ENCODE measurements at regions not wholly inside any gene's neighbourhood (a gene's known extent, or its start where the extent isn't known, plus 50 kb on each side); places are given as distances from the start of the nearest gene placed in this dataset.

- H3K4me1 ChIP-seq, result no peaks in the 10 kb centered on the region
- no peaks in the 10 kb centered on the region for H3K36me3 ChIP-seq
- H3K27ac ChIP-seq, result no peak overlapping the region
- H3K9me3 ChIP-seq (replicated peaks), result no peaks in the 10 kb centered on the region
- DNase-seq, result no peak
- H3K27me3 ChIP-seq, result no peaks in the 10 kb centered on the region
- no peak overlapping the region for H3K4me3 ChIP-seq
These were observed 187.5 kb downstream of the SHANK2 start for GRCh38 chr11:71064702-71065515.

- Histone ChIP-seq H3K4me3 (no peak overlapping the region), H3K4me1 (no peaks in the 10 kb centered on the region), H3K36me3 (no peaks in the 10 kb centered on the region), H3K27ac (no peak overlapping the region), H3K9me3 (replicated peaks) (no peaks in the 10 kb centered on the region), H3K27me3 (no peaks in the 10 kb centered on the region)
- no peak for DNase-seq
These were observed 188.2 kb downstream of the SHANK2 start for GRCh38 chr11:71064183-71064582.

GRCh38 chr11:71063129-71063528 is 189.2 kb downstream of the SHANK2 start:
- H3K4me3 ChIP-seq, result no peak overlapping the region
- H3K27me3 ChIP-seq, result no peaks in the 10 kb centered on the region
- no peak for DNase-seq
- H3K36me3 ChIP-seq, result no peaks in the 10 kb centered on the region
- no peaks in the 10 kb centered on the region for H3K9me3 ChIP-seq (replicated peaks)
- H3K4me1 ChIP-seq, result no peaks in the 10 kb centered on the region
- no peak overlapping the region for H3K27ac ChIP-seq

DNA sequence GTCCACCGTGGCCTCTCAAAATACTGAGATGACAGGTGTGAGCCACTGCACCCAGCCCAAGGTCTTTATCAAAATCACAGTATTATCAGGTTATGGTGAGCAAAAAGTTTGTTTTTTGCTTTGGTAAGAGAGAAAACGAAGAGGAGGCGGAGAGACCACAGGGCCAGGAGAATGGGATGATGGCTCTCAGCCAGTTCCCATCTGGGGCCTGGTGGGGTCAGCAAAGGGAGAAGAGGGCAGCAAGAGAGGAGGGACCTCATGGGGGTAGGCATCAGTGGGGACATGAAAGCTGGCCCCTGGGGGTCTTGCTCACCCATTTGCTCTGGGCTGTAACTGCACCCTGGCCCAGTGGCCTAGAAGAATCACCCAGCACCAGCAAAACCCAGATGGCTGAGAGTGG is 190.2 kb downstream of the SHANK2 start:
- Histone ChIP-seq H3K4me1 (no peaks in the 10 kb centered on the region), H3K4me3 (no peak overlapping the region), H3K27ac (no peak overlapping the region), H3K36me3 (no peaks in the 10 kb centered on the region), H3K27me3 (no peaks in the 10 kb centered on the region), H3K9me3 (replicated peaks) (no peaks in the 10 kb centered on the region)
- no peak for DNase-seq

GRCh38 chr11:71060391-71060791 is 192.0 kb downstream of the SHANK2 start:
- H3K27me3 ChIP-seq, result no peaks in the 10 kb centered on the region
- no peaks in the 10 kb centered on the region for H3K4me1 ChIP-seq
- H3K27ac ChIP-seq, result no peak overlapping the region
- no peaks in the 10 kb centered on the region for H3K36me3 ChIP-seq
- no peak overlapping the region for H3K4me3 ChIP-seq
- DNase-seq, result no peak
- no peaks in the 10 kb centered on the region for H3K9me3 ChIP-seq (replicated peaks)

GRCh38 chr11:71059662-71060061 is 192.7 kb downstream of the SHANK2 start:
- Histone ChIP-seq H3K9me3 (replicated peaks) (no peaks in the 10 kb centered on the region), H3K27ac (no peak overlapping the region), H3K36me3 (no peaks in the 10 kb centered on the region), H3K4me1 (no peaks in the 10 kb centered on the region), H3K4me3 (no peak overlapping the region), H3K27me3 (no peaks in the 10 kb centered on the region)
- DNase-seq, result no peak

DNA sequence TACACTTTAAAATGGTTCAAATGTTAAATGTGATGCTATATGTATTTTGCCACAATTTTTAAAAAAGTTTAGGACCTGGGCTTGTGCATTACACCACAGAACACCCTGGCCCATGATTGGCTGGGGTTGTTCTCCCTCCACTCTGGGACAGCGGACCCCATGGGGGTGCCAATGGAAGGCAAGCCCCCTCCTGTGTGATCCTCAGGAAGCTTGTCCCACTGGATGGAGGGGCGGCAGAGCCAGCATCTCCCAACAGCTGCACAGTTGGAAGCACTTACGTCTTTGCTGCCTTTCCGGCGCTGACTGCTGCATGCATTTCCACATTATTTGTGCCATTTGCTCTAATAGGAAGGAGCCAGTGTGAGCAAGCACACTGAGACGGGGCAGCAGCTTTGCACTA is 196.5 kb downstream of the SHANK2 start:
- H3K36me3 ChIP-seq, result no peaks in the 10 kb centered on the region
- no peaks in the 10 kb centered on the region for H3K9me3 ChIP-seq (replicated peaks)
- H3K27ac ChIP-seq, result no peak overlapping the region
- H3K4me1 ChIP-seq, result no peaks in the 10 kb centered on the region
- H3K27me3 ChIP-seq, result no peaks in the 10 kb centered on the region
- no peak overlapping the region for H3K4me3 ChIP-seq
- DNase-seq, result no peak

All from SJCRH30 (cell line).